ENCODE measurements at regions not wholly inside any gene's neighbourhood (a gene's known extent, or its start where the extent isn't known, plus 50 kb on each side); places are given as distances from the start of the nearest gene placed in this dataset.

- no peaks in the 10 kb centered on the region for H3K27me3 ChIP-seq (replicated peaks; ENCODE audit: control insufficient read depth, insufficient read depth, low read length)
- TF ChIP-seq CTCF (IDR thresholded peaks at IDR 0.05; ENCODE audit: insufficient read depth, low read length, poor library complexity, severe bottlenecking): no peak
- H3K36me3 ChIP-seq (ENCODE audit: control insufficient read depth, insufficient read depth, low read length): no peaks in the 10 kb centered on the region
- no peak for DNase-seq (ENCODE audit: extremely low read depth, insufficient read length)
- H3K4me3 ChIP-seq (replicated peaks; ENCODE audit: low read depth, low read length): no peak overlapping the region
These were observed 116.7 kb upstream of the GLRA2 start for GRCh38 chrX:14412686-14413085.

GRCh38 chrX:14411326-14411725 lies 118.0 kb upstream of the GLRA2 start:
- no peaks in the 10 kb centered on the region for H3K27me3 ChIP-seq (replicated peaks; ENCODE audit: control insufficient read depth, insufficient read depth, low read length)
- no peak for TF ChIP-seq CTCF (IDR thresholded peaks at IDR 0.05; ENCODE audit: insufficient read depth, low read length, poor library complexity, severe bottlenecking)
- no peak for DNase-seq (ENCODE audit: extremely low read depth, insufficient read length)

GRCh38 chrX:14409341-14409740 lies 120.0 kb upstream of the GLRA2 start:
- H3K4me3 ChIP-seq (replicated peaks; ENCODE audit: low read depth, low read length): no peak overlapping the region
- no peaks in the 10 kb centered on the region for H3K36me3 ChIP-seq (ENCODE audit: control insufficient read depth, insufficient read depth, low read length)
- H3K27me3 ChIP-seq (replicated peaks; ENCODE audit: control insufficient read depth, insufficient read depth, low read length): no peaks in the 10 kb centered on the region
- DNase-seq (ENCODE audit: extremely low read depth, insufficient read length): no peak
- TF ChIP-seq CTCF (IDR thresholded peaks at IDR 0.05; ENCODE audit: insufficient read depth, low read length, poor library complexity, severe bottlenecking): no peak

More at GRCh38 chrX:14411326-14411725, 118.0 kb upstream of the GLRA2 start:
- H3K4me3 ChIP-seq (replicated peaks; ENCODE audit: low read depth, low read length): no peak overlapping the region
- H3K36me3 ChIP-seq (ENCODE audit: control insufficient read depth, insufficient read depth, low read length): no peaks in the 10 kb centered on the region

GRCh38 chrX:14406225-14406624 lies 123.1 kb upstream of the GLRA2 start:
- H3K27me3 ChIP-seq (replicated peaks; ENCODE audit: control insufficient read depth, insufficient read depth, low read length): no peaks in the 10 kb centered on the region
- no peak for DNase-seq (ENCODE audit: extremely low read depth, insufficient read length)
- no peaks in the 10 kb centered on the region for H3K36me3 ChIP-seq (ENCODE audit: control insufficient read depth, insufficient read depth, low read length)
- TF ChIP-seq CTCF (IDR thresholded peaks at IDR 0.05; ENCODE audit: insufficient read depth, low read length, poor library complexity, severe bottlenecking): no peak
- no peak overlapping the region for H3K4me3 ChIP-seq (replicated peaks; ENCODE audit: low read depth, low read length)

GRCh38 chrX:14398725-14399124 lies 130.6 kb upstream of the GLRA2 start:
- no peaks in the 10 kb centered on the region for H3K27me3 ChIP-seq (replicated peaks; ENCODE audit: control insufficient read depth, insufficient read depth, low read length)
- no peak overlapping the region for H3K4me3 ChIP-seq (replicated peaks; ENCODE audit: low read depth, low read length)
- DNase-seq (ENCODE audit: extremely low read depth, insufficient read length): no peak
- no peaks in the 10 kb centered on the region for H3K36me3 ChIP-seq (ENCODE audit: control insufficient read depth, insufficient read depth, low read length)
- TF ChIP-seq CTCF (IDR thresholded peaks at IDR 0.05; ENCODE audit: insufficient read depth, low read length, poor library complexity, severe bottlenecking): no peak

GRCh38 chrX:14389682-14390081 lies 139.7 kb upstream of the GLRA2 start:
- H3K36me3 ChIP-seq (ENCODE audit: control insufficient read depth, insufficient read depth, low read length): no peaks in the 10 kb centered on the region
- no peak for DNase-seq (ENCODE audit: extremely low read depth, insufficient read length)
- no peak overlapping the region for H3K4me3 ChIP-seq (replicated peaks; ENCODE audit: low read depth, low read length)
- TF ChIP-seq CTCF (IDR thresholded peaks at IDR 0.05; ENCODE audit: insufficient read depth, low read length, poor library complexity, severe bottlenecking): no peak
- H3K27me3 ChIP-seq (replicated peaks; ENCODE audit: control insufficient read depth, insufficient read depth, low read length): no peaks in the 10 kb centered on the region
